ENCODE measurements at regions not wholly inside any gene's neighbourhood (a gene's known extent, or its start where the extent isn't known, plus 50 kb on each side); places are given as distances from the start of the nearest gene placed in this dataset.

- DNase-seq: no peak
- H3K27me3 ChIP-seq: no peaks in the 10 kb centered on the region
- H3K27ac ChIP-seq: no peak overlapping the region
- no peaks in the 10 kb centered on the region for H3K36me3 ChIP-seq
- intact Hi-C loops (cut with DNase I): no loop called here
- WGBS, 2 donors: 86 to 88% methylated on average over 2 of the region's 2 CpGs
- no peaks in the 10 kb centered on the region for H3K4me1 ChIP-seq
- TF ChIP-seq EP300 (IDR thresholded peaks at IDR 0.05) (no peak), POLR2AphosphoS5 (IDR thresholded peaks at IDR 0.05) (no peak), POLR2A (IDR thresholded peaks at IDR 0.05) (no peak), CTCF (IDR thresholded peaks at IDR 0.05) (no peak)
- H3K9me3 ChIP-seq: no peaks in the 10 kb centered on the region
- H3K4me3 ChIP-seq: no peak overlapping the region
Observed at GRCh38 chr12:63029676-63030075, 94.7 kb upstream of the PPM1H start.

GRCh38 chr12:63028951-63029350 is 94.0 kb upstream of the PPM1H start:
- H3K9me3 ChIP-seq: no peaks in the 10 kb centered on the region
- TF ChIP-seq CTCF (IDR thresholded peaks at IDR 0.05) (no peak), POLR2AphosphoS5 (IDR thresholded peaks at IDR 0.05) (no peak), POLR2A (IDR thresholded peaks at IDR 0.05) (no peak), EP300 (IDR thresholded peaks at IDR 0.05) (no peak)
- no peak overlapping the region for H3K4me3 ChIP-seq
- H3K27me3 ChIP-seq: no peaks in the 10 kb centered on the region
- intact Hi-C loops (cut with DNase I): no loop called here
- no peak for DNase-seq
- H3K27ac ChIP-seq: no peak overlapping the region
- H3K36me3 ChIP-seq: no peaks in the 10 kb centered on the region
- no peaks in the 10 kb centered on the region for H3K4me1 ChIP-seq

DNA sequence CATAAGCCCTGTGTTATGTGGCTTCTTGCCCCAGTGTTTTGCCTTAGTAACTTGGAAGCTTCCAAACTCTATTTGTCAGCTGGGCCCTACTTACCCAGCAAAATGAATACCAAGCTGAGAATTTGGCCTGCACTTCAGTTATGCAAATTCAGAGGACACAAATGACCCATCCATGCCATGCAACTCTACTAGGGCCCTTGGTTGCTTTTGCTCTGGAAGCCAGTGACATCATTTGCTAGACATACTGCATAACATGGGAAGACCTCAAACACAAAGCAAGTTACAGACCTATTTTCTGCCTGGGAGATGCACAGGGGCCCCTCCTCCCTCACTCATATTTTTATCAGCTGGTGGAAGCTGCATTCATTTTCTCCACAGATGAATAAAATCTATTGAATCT is 90.2 kb upstream of the PPM1H start:
- Histone ChIP-seq H3K4me3 (no peak overlapping the region), H3K27ac (no peak overlapping the region), H3K4me1 (no peaks in the 10 kb centered on the region), H3K36me3 (no peaks in the 10 kb centered on the region), H3K9me3 (no peaks in the 10 kb centered on the region), H3K27me3 (no peaks in the 10 kb centered on the region)
- intact Hi-C loops (cut with DNase I): no loop called here
- no peak for DNase-seq
- TF ChIP-seq EP300 (IDR thresholded peaks at IDR 0.05) (no peak), CTCF (IDR thresholded peaks at IDR 0.05) (no peak)

- H3K9me3 ChIP-seq: no peaks in the 10 kb centered on the region
- H3K27me3 ChIP-seq: no peaks in the 10 kb centered on the region
- intact Hi-C loops (cut with DNase I): no loop called here
- H3K27ac ChIP-seq: no peak overlapping the region
- no peaks in the 10 kb centered on the region for H3K4me1 ChIP-seq
- no peak overlapping the region for H3K4me3 ChIP-seq
- DNase-seq: no peak
- no peaks in the 10 kb centered on the region for H3K36me3 ChIP-seq
- TF ChIP-seq POLR2AphosphoS5 (IDR thresholded peaks at IDR 0.05) (no peak), EP300 (IDR thresholded peaks at IDR 0.05) (no peak), CTCF (IDR thresholded peaks at IDR 0.05) (no peak), POLR2A (IDR thresholded peaks at IDR 0.05) (no peak)
Observed at GRCh38 chr12:63023926-63024325, 89.0 kb upstream of the PPM1H start.

DNA sequence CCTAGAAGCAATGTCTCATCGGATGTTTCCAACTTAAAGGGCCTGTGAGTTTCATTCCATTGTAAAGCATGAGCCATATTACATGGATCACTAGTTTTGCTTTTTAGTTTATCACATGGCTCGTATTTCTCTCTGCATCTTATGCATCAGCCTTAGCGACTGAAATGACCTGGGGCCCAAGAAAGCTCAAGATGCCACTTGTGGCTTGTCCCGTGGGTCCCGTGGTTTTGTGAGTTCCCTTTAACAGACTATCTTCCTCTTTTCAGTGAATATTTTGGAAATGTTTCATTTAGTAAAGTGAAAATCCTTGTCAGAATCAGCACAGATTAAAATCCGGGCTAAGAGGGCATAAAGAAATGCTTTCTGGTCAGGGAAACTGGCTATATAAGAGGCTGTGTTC is 86.2 kb upstream of the PPM1H start:
- Histone ChIP-seq H3K27ac (no peak overlapping the region), H3K9me3 (no peaks in the 10 kb centered on the region), H3K4me1 (no peaks in the 10 kb centered on the region), H3K27me3 (no peaks in the 10 kb centered on the region), H3K4me3 (no peak overlapping the region), H3K36me3 (no peaks in the 10 kb centered on the region)
- TF ChIP-seq EP300 (IDR thresholded peaks at IDR 0.05) (no peak), POLR2A (IDR thresholded peaks at IDR 0.05) (no peak), CTCF (IDR thresholded peaks at IDR 0.05) (no peak), POLR2AphosphoS5 (IDR thresholded peaks at IDR 0.05) (no peak)
- no peak for DNase-seq
- intact Hi-C loops (cut with DNase I): no loop called here
- 56 to 87% methylated on average over 6 of the region's 6 CpGs for WGBS, 2 donors
